Psoas muscle (tissue), 7 donors: ENCODE measurements at regions not wholly inside any gene's neighbourhood (a gene's known extent, or its start where the extent isn't known, plus 50 kb on each side); places are given as distances from the start of the nearest gene placed in this dataset.

ENCODE experiments used
- ATAC-seq, 4 donors: fragments of 200-7000 bp; cut with Tn5 transposase; one replicate each; pipeline ENCODE4 v1.9.1; 2020; ENCODE audit warnings: moderate library complexity in 3 of 4, mild to moderate bottlenecking in 2 of 4
- DNase-seq, 2 donors: peaks; one replicate each; pipeline ENCODE4 v3.0.0-alpha.2; 2020
- H3K27ac ChIP-seq: fragments of 200-600 bp; one replicate; pipeline ENCODE4 v1.8.0; 2022
- H3K27me3 ChIP-seq, 3 donors: fragments of 200-600 bp in 1 of 3; one replicate each; pipeline versions ENCODE4 v1.6.1 to v1.8.0; 2013 to 2022; ENCODE audit warnings: low read length in 2 of 3, mild to moderate bottlenecking in 2 of 3, moderate library complexity in 1 of 3; ENCODE audit not compliant: insufficient read depth in 3 of 3
- H3K36me3 ChIP-seq, 2 donors: fragments of 200-600 bp in 1 of 2; one replicate each; pipeline versions ENCODE4 v1.6.1 to v1.8.0; 2013 to 2022; ENCODE audit warnings: low read depth in 1 of 2, mild to moderate bottlenecking in 1 of 2, moderate library complexity in 1 of 2; ENCODE audit not compliant: insufficient read depth in 1 of 2
- H3K4me1 ChIP-seq: fragments of 200-600 bp; one replicate; pipeline ENCODE4 v1.8.0; 2022
- H3K4me3 ChIP-seq: fragments of 200-600 bp; one replicate; pipeline ENCODE4 v1.8.0; 2022; ENCODE audit warnings: mild to moderate bottlenecking
- H3K9me3 ChIP-seq: fragments of 200-600 bp; one replicate; pipeline ENCODE4 v1.8.0; 2022
- CTCF ChIP-seq: fragments of 200-600 bp; IDR thresholded peaks from one replicate; pipeline ENCODE4 v1.8.0; 2022; ENCODE audit warnings: antibody characterized with exemption
- WGBS, 3 donors: extraction: QIAGEN DNeasy Blood & Tissue Kit; methylation state at CpG; one replicate each; pipeline versions ENCODE4 v1.1.6 to v1.1.7; 2013; 5-methylcytosine and 5-hydroxymethylcytosine counted together
- intact Hi-C, 2 donors: fragments of 100-400 bp; cut with DNase I; formaldehyde crosslinking; loops; one replicate each; pipeline versions ENCODE4 v1.11.0 to v1.14.2; 2022
- donor health status: healthy with polysubstance abuse.
- donor health status: DM: no; HTN: no; CAD: no; lungs with moderate emphysema.
- donor health status: Bipolar disorder and iron deficiency.
- donor health status: healthy.
- donor health status: DM: yes; HTN: yes; CAD: no.
- donor health status: DM: no; HTN: no; CAD: no.
- donor health status: DM: yes; HTN: yes; CAD: no.

- no peak for DNase-seq
- 76 to 88% (median 88%) methylated on average over 5 of the region's 5 CpGs for WGBS, 3 donors
- H3K27me3 ChIP-seq: no peaks in the 10 kb centered on the region
- no peak for ATAC-seq
- no peak overlapping the region for H3K4me3 ChIP-seq
- intact Hi-C loops: no loop called here
- H3K36me3 ChIP-seq: no peaks in the 10 kb centered on the region
- no peak for TF ChIP-seq CTCF
- no peaks in the 10 kb centered on the region for H3K4me1 ChIP-seq
- H3K27ac ChIP-seq: no peak overlapping the region
- H3K9me3 ChIP-seq: no peaks in the 10 kb centered on the region
Measured at GRCh38 chr5:20683241-20683940, 695.4 kb upstream of the CDH18 start.

- TF ChIP-seq CTCF: no peak
- no peaks in the 10 kb centered on the region for H3K9me3 ChIP-seq
- H3K27ac ChIP-seq: no peak overlapping the region
- intact Hi-C loops: no loop called here
- no peaks in the 10 kb centered on the region for H3K27me3 ChIP-seq
- ATAC-seq (no peak), DNase-seq (no peak)
- 54 to 62% (median 60%) methylated on average over 5 of the region's 5 CpGs for WGBS, 3 donors
- H3K36me3 ChIP-seq: no peaks in the 10 kb centered on the region
- no peaks in the 10 kb centered on the region for H3K4me1 ChIP-seq
- H3K4me3 ChIP-seq: no peak overlapping the region
Measured at GRCh38 chr5:20680718-20681302, 692.8 kb upstream of the CDH18 start.

GRCh38 chr5:20678814-20679298 is 690.9 kb upstream of the CDH18 start:
- no peaks in the 10 kb centered on the region for H3K4me1 ChIP-seq
- no peak for ATAC-seq

GRCh38 chr5:20678386-20678785 is 690.4 kb upstream of the CDH18 start:
- Histone ChIP-seq H3K4me3 (no peak overlapping the region), H3K36me3 (no peaks in the 10 kb centered on the region), H3K9me3 (no peaks in the 10 kb centered on the region), H3K4me1 (no peaks in the 10 kb centered on the region), H3K27me3 (no peaks in the 10 kb centered on the region), H3K27ac (no peak overlapping the region)
- intact Hi-C loops: no loop called here
- ATAC-seq: no peak
- DNase-seq: no peak
- TF ChIP-seq CTCF: no peak

More at GRCh38 chr5:20678814-20679298, 690.9 kb upstream of the CDH18 start:
- DNase-seq: no peak
- Histone ChIP-seq H3K27me3 (no peaks in the 10 kb centered on the region), H3K4me3 (no peak overlapping the region), H3K9me3 (no peaks in the 10 kb centered on the region), H3K36me3 (no peaks in the 10 kb centered on the region), H3K27ac (no peak overlapping the region)
- TF ChIP-seq CTCF: no peak
- intact Hi-C loops: no loop called here
- 83 to 95% (median 90%) methylated on average over 1 of the region's 1 CpG for WGBS, 3 donors
